Left renal cortex interstitium (tissue), 4 donors: ENCODE measurements at regions not wholly inside any gene's neighbourhood (a gene's known extent, or its start where the extent isn't known, plus 50 kb on each side); places are given as distances from the start of the nearest gene placed in this dataset.
"Not testable (repeated sequence)": the region's sequence is repeated elsewhere in the genome, so short reads cannot be mapped to it uniquely, and the experiment has no call there.

ENCODE experiments used
- DNase-seq, 4 donors: peaks; one replicate each; pipeline ENCODE4 v3.0.0-alpha.2; 2013; ENCODE audit warnings: low read depth in 4 of 4, low spot score in 2 of 4, missing footprints in 1 of 4

- no peak for DNase-seq
Observed at GRCh38 chr9:83140061-83140460, 77.1 kb upstream of the RASEF start.

GRCh38 chr9:83138422-83139135 is 75.6 kb upstream of the RASEF start:
- DNase-seq = no peak

GRCh38 chr9:83133316-83133715 is 70.4 kb upstream of the RASEF start:
- DNase-seq = no peak

- DNase-seq = no peak
Observed at GRCh38 chr9:83132768-83133167, 69.8 kb upstream of the RASEF start.

- no peak for DNase-seq
Observed at GRCh38 chr9:83130541-83130940, 67.6 kb upstream of the RASEF start.

GRCh38 chr9:83125671-83126070 is 62.7 kb upstream of the RASEF start:
- DNase-seq = no peak

GRCh38 chr9:83119873-83120272 is 56.9 kb upstream of the RASEF start:
- DNase-seq = no peak

GRCh38 chr9:83116026-83116425 is 53.1 kb upstream of the RASEF start:
- DNase-seq = no peak

- not testable (repeated sequence) for DNase-seq
Observed at GRCh38 chr9:83113445-83113844, 50.5 kb upstream of the RASEF start.
